IPS-18a (cell line): ENCODE measurements at regions not wholly inside any gene's neighbourhood (a gene's known extent, or its start where the extent isn't known, plus 50 kb on each side); places are given as distances from the start of the nearest gene placed in this dataset.
"Not testable (repeated sequence)": the region's sequence is repeated elsewhere in the genome, so short reads cannot be mapped to it uniquely, and the experiment has no call there.

Experiments
- H3K27ac ChIP-seq: one replicate; pipeline ENCODE4 v1.5.1; 2013; ENCODE audit warnings: low read length
- H3K27me3 ChIP-seq: one replicate; pipeline ENCODE4 v1.6.1; 2013; ENCODE audit warnings: mild to moderate bottlenecking, low read length; ENCODE audit not compliant: control insufficient read depth, insufficient read depth
- H3K36me3 ChIP-seq: one replicate; pipeline ENCODE4 v1.6.1; 2013; ENCODE audit warnings: low read depth, low read length; ENCODE audit not compliant: control insufficient read depth
- H3K4me1 ChIP-seq: one replicate; pipeline ENCODE4 v1.6.1; 2013; ENCODE audit warnings: low read depth, low read length; ENCODE audit not compliant: control insufficient read depth
- H3K4me3 ChIP-seq: one replicate; pipeline ENCODE4 v1.5.1; 2013; ENCODE audit warnings: low read length
- H3K9ac ChIP-seq: one replicate; pipeline ENCODE4 v1.6.1; 2013; ENCODE audit warnings: mild to moderate bottlenecking, low read length, moderate library complexity
- H3K9me3 ChIP-seq: one replicate; pipeline ENCODE4 v1.6.1; 2013; ENCODE audit warnings: low read depth, low read length; ENCODE audit not compliant: control insufficient read depth

DNA sequence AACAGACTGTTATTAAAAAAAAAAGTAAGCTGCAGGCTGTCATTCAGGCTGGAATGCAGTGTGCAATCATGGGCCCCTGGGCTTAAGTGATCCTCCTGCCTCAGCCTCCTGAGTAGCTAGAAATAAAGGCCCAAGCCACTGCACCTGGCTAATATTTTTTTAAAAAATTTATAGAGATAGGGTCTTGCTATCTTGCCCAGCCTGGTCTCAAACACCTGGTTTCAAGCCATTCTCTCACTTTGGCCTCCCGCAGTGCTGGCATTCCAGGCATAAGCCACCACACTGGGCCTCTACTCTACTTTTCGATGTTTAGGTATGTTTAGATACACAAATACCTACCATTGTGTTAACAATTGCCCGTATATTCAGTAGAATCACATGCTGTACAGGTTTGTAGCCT lies 270.4 kb upstream of the PRKCQ start:
- no peaks in the 10 kb centered on the region for H3K9me3 ChIP-seq
- H3K27me3 ChIP-seq, result no peaks in the 10 kb centered on the region
- no peaks in the 10 kb centered on the region for H3K4me1 ChIP-seq
- H3K4me3 ChIP-seq, result no peak overlapping the region
- no peaks in the 10 kb centered on the region for H3K36me3 ChIP-seq
- H3K9ac ChIP-seq, result no peak overlapping the region
- H3K27ac ChIP-seq, result no peak overlapping the region

GRCh38 chr10:6847561-6847960 lies 267.5 kb upstream of the PRKCQ start:
- Histone ChIP-seq H3K36me3 (peaks cover 5% of the 10 kb centered on the region), H3K27me3 (no peaks in the 10 kb centered on the region), H3K27ac (no peak overlapping the region), H3K4me3 (no peak overlapping the region), H3K4me1 (no peaks in the 10 kb centered on the region), H3K9ac (no peak overlapping the region), H3K9me3 (peaks cover 4% of the 10 kb centered on the region)

DNA sequence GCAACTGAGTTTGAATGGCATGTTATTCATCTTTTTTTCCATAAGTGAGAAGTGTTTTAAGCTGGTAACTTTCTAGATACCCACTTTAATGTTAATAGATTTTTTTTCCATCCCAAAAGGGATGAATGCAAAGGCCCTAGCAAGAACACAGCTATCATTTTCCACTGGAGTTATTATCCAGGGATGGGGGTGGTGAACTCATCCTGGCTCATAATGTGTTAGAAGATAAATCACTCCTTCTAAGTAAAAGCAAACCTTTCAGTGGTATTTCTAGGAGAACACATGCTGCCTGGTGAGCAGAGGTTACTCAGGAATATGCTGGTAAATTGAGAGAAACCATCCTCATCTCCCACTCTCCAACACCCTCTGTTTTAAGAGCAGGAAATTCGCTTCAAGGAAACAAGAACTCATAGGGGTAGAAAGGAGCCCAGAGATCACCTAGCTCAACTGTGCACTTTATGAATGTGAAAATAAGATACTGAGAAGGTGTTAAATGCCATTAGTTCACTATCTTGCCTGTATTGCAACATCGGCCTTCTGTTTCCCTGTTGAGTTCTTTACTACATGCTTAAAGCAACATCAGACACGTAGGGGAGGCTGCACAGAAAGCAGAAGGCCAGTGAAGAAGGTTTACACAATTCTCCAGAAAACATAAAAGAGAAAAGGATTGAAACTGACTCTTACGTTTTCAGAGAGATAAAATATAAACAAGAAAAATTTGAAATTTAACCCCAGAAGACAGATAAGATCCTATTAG lies 264.0 kb upstream of the PRKCQ start:
- Histone ChIP-seq H3K9me3 (peaks cover 12% of the 10 kb centered on the region), H3K4me3 (no peak overlapping the region), H3K36me3 (peaks cover 16% of the 10 kb centered on the region), H3K27me3 (no peaks in the 10 kb centered on the region), H3K4me1 (no peaks in the 10 kb centered on the region), H3K9ac (no peak overlapping the region), H3K27ac (no peak overlapping the region)

GRCh38 chr10:6843481-6843881 lies 263.4 kb upstream of the PRKCQ start:
- Histone ChIP-seq H3K27me3 (no peaks in the 10 kb centered on the region), H3K27ac (no peak overlapping the region), H3K36me3 (peaks cover 16% of the 10 kb centered on the region), H3K4me1 (no peaks in the 10 kb centered on the region), H3K9ac (no peak overlapping the region), H3K9me3 (peaks cover 12% of the 10 kb centered on the region), H3K4me3 (no peak overlapping the region)

DNA sequence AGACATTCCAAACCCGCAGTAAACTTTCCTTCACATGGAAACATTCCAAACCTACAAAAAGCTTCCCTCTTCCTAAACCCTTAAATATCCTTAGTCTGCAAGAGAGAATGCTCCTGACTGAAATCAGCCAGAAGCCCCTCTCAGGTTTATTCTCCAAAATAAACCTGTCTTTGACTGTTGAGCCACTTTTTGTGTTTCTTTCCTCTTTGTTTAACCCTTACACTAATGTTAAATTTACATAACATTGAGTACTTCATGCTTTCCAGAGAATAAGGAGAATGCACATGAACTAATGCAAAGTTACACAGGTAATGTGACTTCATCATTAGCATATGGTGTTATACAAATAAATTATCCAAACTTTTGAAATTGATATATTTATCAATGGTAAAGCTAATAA lies 262.6 kb upstream of the PRKCQ start:
- peaks cover 12% of the 10 kb centered on the region for H3K9me3 ChIP-seq
- H3K4me1 ChIP-seq, result no peaks in the 10 kb centered on the region
- H3K4me3 ChIP-seq, result no peak overlapping the region
- H3K27ac ChIP-seq, result no peak overlapping the region
- H3K9ac ChIP-seq, result no peak overlapping the region
- no peaks in the 10 kb centered on the region for H3K27me3 ChIP-seq
- H3K36me3 ChIP-seq, result peaks cover 16% of the 10 kb centered on the region

DNA sequence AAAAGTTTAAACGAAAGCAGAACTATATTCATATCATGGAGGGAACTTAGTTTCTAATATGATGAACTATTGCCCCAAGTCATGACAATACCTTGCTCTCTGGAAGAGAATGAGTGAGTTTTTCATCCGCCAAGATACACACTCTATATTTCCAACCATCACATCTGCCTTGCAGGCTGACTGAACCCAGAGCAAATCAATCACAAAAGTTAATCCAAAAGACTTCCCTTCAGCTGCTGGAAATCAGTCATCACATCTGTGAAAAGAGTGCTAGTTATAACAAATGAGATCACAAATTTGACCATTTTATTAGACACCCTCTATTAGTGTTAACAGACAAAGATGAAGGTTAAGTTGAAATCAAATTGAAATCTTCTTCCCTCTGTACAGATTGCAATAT lies 261.7 kb upstream of the PRKCQ start:
- H3K4me1 ChIP-seq, result no peaks in the 10 kb centered on the region
- no peak overlapping the region for H3K27ac ChIP-seq
- H3K36me3 ChIP-seq, result peaks cover 16% of the 10 kb centered on the region
- H3K4me3 ChIP-seq, result no peak overlapping the region
- no peaks in the 10 kb centered on the region for H3K27me3 ChIP-seq
- H3K9me3 ChIP-seq, result peaks cover 12% of the 10 kb centered on the region
- H3K9ac ChIP-seq, result no peak overlapping the region

DNA sequence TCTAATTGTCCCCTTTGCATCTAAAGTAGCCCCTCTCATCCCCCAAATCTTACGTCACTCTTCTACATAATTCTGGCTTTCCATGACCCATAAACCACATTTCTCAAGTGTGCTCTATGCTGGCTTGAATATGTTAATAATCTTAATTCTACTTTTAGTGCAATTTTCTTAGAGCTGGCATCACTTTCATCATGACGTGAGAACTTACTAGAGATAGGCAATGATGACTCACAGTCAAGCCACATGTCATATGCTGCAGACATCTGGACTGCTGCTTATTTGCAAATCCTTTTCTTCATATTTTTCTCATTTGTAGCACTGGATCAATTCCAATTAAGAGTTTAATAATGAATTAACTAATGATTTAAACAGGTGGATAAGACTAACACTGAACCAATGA lies 260.7 kb upstream of the PRKCQ start:
- Histone ChIP-seq H3K27ac (no peak overlapping the region), H3K4me3 (no peak overlapping the region)

GRCh38 chr10:6840201-6840691 lies 260.2 kb upstream of the PRKCQ start:
- H3K36me3 ChIP-seq, result peaks cover 16% of the 10 kb centered on the region
- no peaks in the 10 kb centered on the region for H3K27me3 ChIP-seq
- H3K4me3 ChIP-seq, result no peak overlapping the region
- H3K4me1 ChIP-seq, result no peaks in the 10 kb centered on the region
- H3K9ac ChIP-seq, result no peak overlapping the region
- no peak overlapping the region for H3K27ac ChIP-seq
- H3K9me3 ChIP-seq, result peaks cover 12% of the 10 kb centered on the region

More for the DNA sequence above, 260.7 kb upstream of the PRKCQ start:
- no peak overlapping the region for H3K9ac ChIP-seq
- H3K27me3 ChIP-seq, result no peaks in the 10 kb centered on the region
- H3K4me1 ChIP-seq, result no peaks in the 10 kb centered on the region
- H3K36me3 ChIP-seq, result peaks cover 16% of the 10 kb centered on the region
- peaks cover 12% of the 10 kb centered on the region for H3K9me3 ChIP-seq

GRCh38 chr10:6838118-6838517 lies 258.0 kb upstream of the PRKCQ start:
- H3K36me3 ChIP-seq, result peaks cover 16% of the 10 kb centered on the region
- H3K27me3 ChIP-seq, result no peaks in the 10 kb centered on the region
- H3K4me3 ChIP-seq, result no peak overlapping the region
- H3K27ac ChIP-seq, result no peak overlapping the region
- peaks cover 12% of the 10 kb centered on the region for H3K9me3 ChIP-seq
- H3K4me1 ChIP-seq, result peaks cover 9% of the 10 kb centered on the region
- no peak overlapping the region for H3K9ac ChIP-seq

DNA sequence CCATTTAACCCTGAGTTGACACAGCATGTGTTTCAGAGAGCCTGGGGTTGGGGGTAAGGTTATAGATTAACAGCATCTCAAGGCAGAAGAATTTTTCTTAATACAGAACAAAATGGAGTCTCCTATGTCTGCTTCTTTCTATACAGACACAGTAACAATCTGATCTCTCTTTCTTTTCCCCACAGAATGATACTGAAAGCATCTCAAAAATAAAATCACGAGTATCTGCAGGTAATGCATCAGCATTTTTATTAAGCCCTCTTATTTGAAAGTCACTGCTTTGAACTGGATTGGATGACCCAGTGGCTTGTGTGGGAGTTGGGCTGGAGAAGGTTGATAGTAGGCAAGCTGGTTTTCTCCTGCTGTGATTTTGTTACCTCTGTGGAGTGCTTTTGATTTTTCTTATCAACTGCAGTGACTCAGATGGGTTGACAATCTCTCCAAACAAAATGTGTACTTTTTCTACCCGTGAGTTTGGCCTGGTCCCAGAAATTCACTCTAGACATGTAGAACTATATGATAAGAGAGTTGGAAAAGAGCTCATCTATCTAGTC lies 253.5 kb upstream of the PRKCQ start:
- Histone ChIP-seq H3K4me1 (peaks cover 22% of the 10 kb centered on the region), H3K9ac (no peak overlapping the region), H3K4me3 (no peak overlapping the region), H3K36me3 (no peaks in the 10 kb centered on the region), H3K27ac (no peak overlapping the region), H3K27me3 (no peaks in the 10 kb centered on the region), H3K9me3 (no peaks in the 10 kb centered on the region)

DNA sequence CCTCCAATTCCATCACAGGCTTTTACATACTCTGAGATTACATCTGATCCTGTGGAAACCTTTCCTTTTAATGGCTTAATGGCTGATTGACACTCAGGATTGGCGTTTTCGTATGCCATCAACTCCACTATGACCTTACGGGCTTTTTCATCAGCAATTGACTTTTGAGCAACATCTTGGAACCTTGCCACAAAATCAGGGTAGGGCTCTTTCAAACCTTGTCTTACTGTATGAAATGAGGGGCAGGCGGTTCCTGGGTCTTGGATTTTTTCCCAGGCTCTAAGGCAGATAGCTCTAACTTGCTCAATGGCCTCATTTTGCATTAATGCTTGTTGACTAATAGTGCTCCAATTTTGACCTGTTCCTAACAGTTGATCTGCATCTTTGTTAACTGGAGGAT lies 250.9 kb upstream of the PRKCQ start:
- H3K4me1 ChIP-seq, result peaks cover 22% of the 10 kb centered on the region
- H3K9ac ChIP-seq, H3K27me3 ChIP-seq, H3K36me3 ChIP-seq, H3K9me3 ChIP-seq, H3K4me3 ChIP-seq, H3K27ac ChIP-seq: not testable (repeated sequence)

- not testable (repeated sequence) for H3K36me3 ChIP-seq, H3K27me3 ChIP-seq, H3K4me3 ChIP-seq, H3K4me1 ChIP-seq, H3K9me3 ChIP-seq, H3K9ac ChIP-seq, H3K27ac ChIP-seq
Measured at GRCh38 chr10:6824793-6825192, 244.7 kb upstream of the PRKCQ start.
